GM19372 (cell line): ENCODE measurements at regions not wholly inside any gene's neighbourhood (a gene's known extent, or its start where the extent isn't known, plus 50 kb on each side); places are given as distances from the start of the nearest gene placed in this dataset.

Experiments
- ATAC-seq: cut with Tn5 transposase; IDR thresholded peaks from one replicate; pipeline ENCODE4 v1.9.1; 2021; ENCODE audit warnings: mild to moderate bottlenecking, low read depth, moderate library complexity; ENCODE audit not compliant: unreplicated experiment

DNA sequence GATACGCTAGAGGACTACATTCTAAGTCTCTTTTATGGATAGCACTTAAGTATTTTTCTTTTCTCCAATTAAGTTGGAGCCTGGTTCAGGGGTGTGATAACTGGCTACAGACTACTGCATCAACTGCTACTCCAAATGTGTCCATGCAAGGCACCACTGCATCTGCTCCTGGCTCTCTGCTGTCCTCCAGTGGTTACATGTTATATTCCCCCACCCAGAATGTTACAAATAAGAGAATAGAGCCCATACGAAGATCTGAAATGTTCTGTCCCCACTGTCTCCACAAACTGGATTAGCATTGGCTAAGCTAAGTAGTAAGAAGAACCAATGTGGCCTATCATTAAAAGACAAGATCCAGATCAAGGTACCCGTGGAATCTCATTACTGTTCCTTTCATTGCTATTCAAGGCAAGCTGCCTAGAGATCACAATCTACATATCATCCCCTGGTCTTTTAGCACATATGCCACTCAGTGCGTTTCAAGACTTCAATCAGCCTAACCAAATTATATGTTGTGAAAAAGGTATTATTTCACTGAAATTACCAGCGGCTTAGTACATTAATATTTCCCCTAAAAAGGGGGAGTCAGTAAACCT is 308.3 kb upstream of the SLC8A1 start:
- peak; percentile 59 for ATAC-seq

GRCh38 chr2:40773291-40773690 is 321.4 kb upstream of the SLC8A1 start:
- ATAC-seq = no peak

- ATAC-seq = no peak
These were observed 331.8 kb upstream of the SLC8A1 start for GRCh38 chr2:40783704-40784103.

- ATAC-seq = no peak
These were observed 334.7 kb upstream of the SLC8A1 start for GRCh38 chr2:40786636-40787035.

DNA sequence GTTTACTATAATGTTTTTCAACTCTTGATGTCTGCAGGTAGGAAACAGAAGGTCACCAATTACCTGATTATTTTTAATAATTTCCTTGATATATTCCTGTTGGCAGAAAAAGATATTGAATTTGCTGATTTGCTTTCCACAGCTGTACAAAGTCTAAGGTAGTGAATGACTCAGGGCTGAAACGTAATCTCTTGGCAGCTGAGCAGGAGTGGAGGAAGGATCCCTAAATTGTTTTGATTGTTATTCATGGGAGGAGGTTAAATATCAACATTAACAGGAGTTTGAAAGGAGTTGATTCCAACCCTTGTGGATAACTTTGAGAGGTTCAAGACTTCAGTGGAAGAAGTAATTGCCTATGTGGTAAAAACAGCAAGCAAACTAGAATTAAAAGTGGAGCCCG is 345.2 kb upstream of the SLC8A1 start:
- ATAC-seq = no peak

- ATAC-seq = no peak
These were observed 352.0 kb upstream of the SLC8A1 start for GRCh38 chr2:40803900-40804299.

- ATAC-seq = no peak
These were observed 357.3 kb upstream of the SLC8A1 start for GRCh38 chr2:40809156-40809555.

DNA sequence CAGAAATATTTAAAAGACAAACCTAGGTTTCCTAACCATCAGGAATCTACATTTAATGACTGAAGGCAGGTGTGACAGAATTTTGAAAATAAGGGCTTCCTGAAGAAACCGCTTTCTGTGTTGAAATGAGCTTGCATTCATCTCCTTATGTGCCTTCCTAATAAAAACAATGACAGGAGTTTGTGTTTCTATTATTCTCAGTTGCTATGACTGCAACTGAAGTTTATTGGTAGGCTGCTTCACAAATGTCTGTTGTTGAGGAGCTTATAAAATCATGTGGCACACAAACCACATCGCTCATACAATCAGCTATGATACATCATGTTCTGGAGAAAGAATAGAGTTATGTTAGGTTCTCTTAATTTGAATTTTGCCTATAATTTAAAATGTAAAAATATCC is 362.7 kb upstream of the SLC8A1 start:
- ATAC-seq = no peak

- no peak for ATAC-seq
These were observed 368.4 kb upstream of the SLC8A1 start for GRCh38 chr2:40820319-40820718.

DNA sequence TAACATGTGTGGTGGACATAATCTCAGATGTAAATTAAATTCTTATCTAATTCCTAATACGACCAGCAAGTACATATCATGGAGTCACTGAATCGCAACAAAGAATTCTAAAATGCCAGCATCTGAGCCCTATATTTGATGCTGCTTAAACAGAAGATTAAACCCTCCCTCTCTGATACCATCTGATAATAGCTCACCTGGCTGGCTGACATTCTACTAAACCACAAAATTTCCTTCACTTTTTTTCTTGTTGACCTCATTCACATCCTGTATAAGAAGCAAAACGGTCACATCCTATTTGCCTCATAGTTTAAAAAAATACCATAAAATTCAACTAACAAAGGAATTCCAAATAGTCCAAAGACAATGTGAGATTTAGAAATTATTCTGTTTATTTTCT is 371.6 kb upstream of the SLC8A1 start:
- ATAC-seq = no peak

- no peak for ATAC-seq
These were observed 372.4 kb upstream of the SLC8A1 start for GRCh38 chr2:40824278-40824677.

- ATAC-seq = no peak
These were observed 375.5 kb upstream of the SLC8A1 start for GRCh38 chr2:40827392-40827791.

DNA sequence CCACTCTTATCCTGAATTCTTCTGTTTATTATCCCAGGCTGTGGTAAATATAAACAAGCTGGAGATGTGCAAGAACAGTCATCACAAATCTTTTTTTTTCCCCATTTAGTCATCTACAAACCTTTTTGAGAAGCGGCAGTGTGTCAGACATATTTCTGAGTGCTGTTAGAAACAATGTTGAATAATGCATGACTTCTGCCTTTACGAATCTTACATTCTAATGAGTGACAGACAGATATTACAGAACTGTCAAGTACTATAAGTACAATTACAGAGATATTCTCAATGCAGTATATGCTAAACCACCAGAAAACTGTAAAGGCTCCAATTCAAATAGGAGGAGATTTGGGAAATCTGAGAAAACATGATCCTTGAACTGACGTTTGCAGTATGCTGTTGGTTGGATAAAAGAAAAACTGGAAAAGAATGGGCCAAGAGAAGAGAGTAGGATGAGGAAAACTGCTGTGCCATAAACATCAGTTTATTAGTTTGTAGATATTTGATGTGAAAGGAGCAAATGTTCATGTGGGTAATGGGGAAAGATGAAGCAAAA is 379.5 kb upstream of the SLC8A1 start:
- ATAC-seq = no peak

GRCh38 chr2:40841856-40842255 is 390.0 kb upstream of the SLC8A1 start:
- ATAC-seq = no peak

GRCh38 chr2:40844353-40845277 is 392.7 kb upstream of the SLC8A1 start:
- no peak for ATAC-seq

- ATAC-seq = no peak
These were observed 399.8 kb upstream of the SLC8A1 start for GRCh38 chr2:40851661-40852060.

GRCh38 chr2:40859617-40860016 is 407.7 kb upstream of the SLC8A1 start:
- ATAC-seq = no peak

GRCh38 chr2:40867829-40868228 is 415.9 kb upstream of the SLC8A1 start:
- ATAC-seq = no peak

DNA sequence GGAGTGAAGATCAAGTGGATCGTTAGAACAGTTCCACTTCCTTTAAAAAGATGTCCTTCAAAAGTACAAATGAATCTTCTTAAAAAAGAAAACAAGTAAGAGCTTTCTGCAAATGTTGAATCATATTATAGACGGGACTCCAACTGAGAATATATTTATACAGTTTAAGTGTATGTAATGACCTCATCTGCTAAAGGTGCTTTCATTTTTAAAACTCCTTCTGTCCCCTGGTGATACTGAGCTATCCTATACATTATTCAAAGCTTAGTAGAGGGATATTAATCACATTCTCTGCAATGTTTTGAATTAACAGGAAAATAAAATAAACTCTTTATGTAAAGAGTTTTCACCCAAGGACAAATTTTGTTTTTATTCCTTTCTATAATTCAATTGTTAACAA is 420.7 kb upstream of the SLC8A1 start:
- ATAC-seq = no peak

- ATAC-seq = no peak
These were observed 422.5 kb upstream of the SLC8A1 start for GRCh38 chr2:40874380-40874779.

DNA sequence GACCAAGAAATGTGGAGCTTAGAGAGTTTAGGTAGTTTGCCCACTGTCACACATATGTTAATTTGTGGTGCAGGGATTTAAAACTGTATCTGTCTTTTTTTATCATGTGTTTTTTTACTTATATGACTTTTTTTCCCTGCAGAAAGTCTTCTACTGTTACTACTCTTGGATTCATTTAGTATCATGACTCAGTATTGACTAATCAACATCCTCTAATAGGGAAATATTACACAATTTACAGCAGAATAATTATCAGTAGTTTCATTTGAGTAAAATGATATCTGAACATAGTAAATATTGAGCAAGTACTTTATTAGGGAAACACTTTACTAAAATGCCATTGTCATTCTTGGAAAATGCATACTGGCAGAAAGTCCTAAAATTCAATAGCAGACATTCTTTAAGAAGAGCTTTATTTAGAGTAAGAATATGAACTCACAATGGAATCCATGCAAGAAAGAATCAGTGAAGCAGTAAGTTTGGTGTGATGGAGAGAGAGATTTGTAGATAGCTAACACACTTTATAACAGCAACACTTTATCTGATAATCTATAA is 425.9 kb upstream of the SLC8A1 start:
- no peak for ATAC-seq
